IMR-90 (cell line): ENCODE measurements at regions not wholly inside any gene's neighbourhood (a gene's known extent, or its start where the extent isn't known, plus 50 kb on each side); places are given as distances from the start of the nearest gene placed in this dataset.

ENCODE experiments used
- ATAC-seq: fragments of 200-7000 bp; cut with Tn5 transposase; 2 replicates; pipeline ENCODE4 v1.9.1; 2020; ENCODE audit warnings: low read depth, mild to moderate bottlenecking, moderate library complexity
- BruUV-seq: library from RNA; stranded (reverse); fragments of 400-500 nt; replicated peaks from 2 replicates; lab custom pipeline; 2021; lab: Mats Ljungman, UMichigan
- CTCF ChIA-PET: fragments of 300-600 bp; formaldehyde crosslinking; extraction: SDS; loops from one replicate; lab custom pipeline; 2021; ENCODE audit warnings: antibody characterized with exemption; lab: Yijun Ruan, JAX
- POLR2A ChIA-PET: fragments of 300-600 bp; sonication (Branson Sonifier 250); formaldehyde crosslinking; loops from one replicate; lab custom pipeline; 2022; ENCODE audit warnings: antibody characterized with exemption; ENCODE audit not compliant: unreplicated experiment; lab: Charles Lee
- DNase-seq: peaks from one replicate; pipeline ENCODE4 v3.0.0; 2013
- H2AFZ ChIP-seq: replicated peaks from 2 replicates; pipeline ENCODE3; 2013; ENCODE audit warnings: low read length, mild to moderate bottlenecking; ENCODE audit not compliant: poor library complexity
- H2AK5ac ChIP-seq: 2 replicates; pipeline ENCODE4 v1.6.1; 2013; ENCODE audit warnings: low read depth, low read length, inconsistent platforms
- H2AK9ac ChIP-seq: replicated peaks from 2 replicates; pipeline ENCODE3; 2013; ENCODE audit warnings: mild to moderate bottlenecking, low read depth, low read length, moderate library complexity; ENCODE audit not compliant: poor library complexity
- H2BK120ac ChIP-seq: 2 replicates; pipeline ENCODE4 v1.6.1; 2013; ENCODE audit warnings: low read depth, low read length, inconsistent platforms
- H2BK15ac ChIP-seq: 3 replicates; pipeline ENCODE4 v1.6.1; 2013; ENCODE audit warnings: low read depth, low read length, inconsistent platforms
- H2BK20ac ChIP-seq: 2 replicates; pipeline ENCODE4 v1.6.1; 2013; ENCODE audit warnings: low read depth, mild to moderate bottlenecking, inconsistent platforms, low read length, moderate library complexity
- H2BK5ac ChIP-seq: 2 replicates; pipeline ENCODE4 v1.6.1; 2013; ENCODE audit warnings: mild to moderate bottlenecking, low read depth, low read length, inconsistent platforms; ENCODE audit not compliant: poor library complexity, severe bottlenecking
- H3K14ac ChIP-seq: replicated peaks from 2 replicates; pipeline ENCODE4 v1.6.1; 2013; ENCODE audit warnings: low read depth, low read length, inconsistent platforms
- H3K18ac ChIP-seq: 2 replicates; pipeline ENCODE4 v1.6.1; 2013; ENCODE audit warnings: low read depth, low read length, control low read depth
- H3K23ac ChIP-seq: 2 replicates; pipeline ENCODE4 v1.6.1; 2013; ENCODE audit warnings: low read depth, low read length, inconsistent platforms
- H3K27ac ChIP-seq: 2 replicates; pipeline ENCODE4 v1.5.1; 2013; ENCODE audit warnings: mild to moderate bottlenecking, control low read depth, low read length; ENCODE audit not compliant: insufficient read depth
- H3K27me3 ChIP-seq: 2 replicates; pipeline ENCODE4 v1.6.1; 2013; ENCODE audit warnings: low read length; ENCODE audit not compliant: control insufficient read depth, insufficient read depth
- H3K36me3 ChIP-seq: 2 replicates; pipeline ENCODE4 v1.6.1; 2013; ENCODE audit warnings: low read length, mixed read lengths; ENCODE audit not compliant: control insufficient read depth, insufficient read depth
- H3K4ac ChIP-seq: 2 replicates; pipeline ENCODE4 v1.6.1; 2013; ENCODE audit warnings: low read depth, low read length, inconsistent platforms
- H3K4me1 ChIP-seq: 2 replicates; pipeline ENCODE4 v1.6.1; 2013; ENCODE audit warnings: low read length, mixed read lengths; ENCODE audit not compliant: control insufficient read depth, insufficient read depth
- H3K4me2 ChIP-seq: 2 replicates; pipeline ENCODE4 v1.6.1; 2013; ENCODE audit warnings: low read depth, mild to moderate bottlenecking, control low read depth, low read length, moderate library complexity
- H3K4me3 ChIP-seq: 2 replicates; pipeline ENCODE4 v1.5.1; 2013; ENCODE audit warnings: low read depth, mild to moderate bottlenecking, control low read depth, low read length, moderate library complexity; ENCODE audit not compliant: insufficient read depth
- H3K56ac ChIP-seq: 2 replicates; pipeline ENCODE4 v1.6.1; 2013; ENCODE audit warnings: low read length, inconsistent platforms; ENCODE audit not compliant: insufficient read depth; ENCODE audit errors: extremely low read depth
- H3K79me1 ChIP-seq, 2 experiments: 2 replicates each; pipeline ENCODE4 v1.6.1; 2013; ENCODE audit warnings: low read length in 2 of 2, inconsistent platforms in 1 of 2, low read depth in 1 of 2
- H3K9ac ChIP-seq: 2 replicates; pipeline ENCODE4 v1.6.1; 2013; ENCODE audit warnings: low read depth, low read length, control low read depth
- H3K9me1 ChIP-seq: 2 replicates; pipeline ENCODE4 v1.6.1; 2013; ENCODE audit warnings: low read length, inconsistent platforms; ENCODE audit not compliant: insufficient read depth
- H3K9me3 ChIP-seq: 2 replicates; pipeline ENCODE4 v1.6.1; 2013; ENCODE audit warnings: low read length; ENCODE audit not compliant: control insufficient read depth, insufficient read depth
- H4K20me1 ChIP-seq: 2 replicates; pipeline ENCODE4 v1.6.1; 2013; ENCODE audit warnings: low read length, inconsistent platforms; ENCODE audit not compliant: insufficient read depth
- H4K5ac ChIP-seq: 2 replicates; pipeline ENCODE4 v1.6.1; 2013; ENCODE audit warnings: mild to moderate bottlenecking, low read depth, low read length, control low read depth
- H4K8ac ChIP-seq, 2 experiments: 2 replicates each; pipeline ENCODE4 v1.6.1; 2013; ENCODE audit warnings: low read depth in 2 of 2, low read length in 2 of 2, control low read depth in 1 of 2, inconsistent platforms in 1 of 2
- H4K91ac ChIP-seq: 2 replicates; pipeline ENCODE4 v1.6.1; 2013; ENCODE audit warnings: low read depth, low read length, inconsistent platforms; ENCODE audit not compliant: insufficient read depth
- BHLHE40 ChIP-seq: fragments of 150-350 bp; IDR thresholded peaks from 2 replicates; pipeline ENCODE4 v1.6.1; 2016; ENCODE audit warnings: mild to moderate bottlenecking, low read depth, low read length
- CTCF ChIP-seq: conservative IDR thresholded peaks from 2 replicates; pipeline ENCODE4 v1.5.1; 2012; ENCODE audit warnings: mild to moderate bottlenecking, low read depth, low read length, improper control_type of control experiment
- MAZ ChIP-seq: IDR thresholded peaks from 2 replicates; pipeline ENCODE4 v1.6.1; 2012; ENCODE audit warnings: low read depth, mild to moderate bottlenecking, low read length, improper control_type of control experiment, moderate library complexity, borderline replicate concordance
- MXI1 ChIP-seq: IDR thresholded peaks from 2 replicates; pipeline ENCODE4 v1.6.1; 2012; ENCODE audit warnings: low read depth, mild to moderate bottlenecking, low read length, moderate library complexity, borderline replicate concordance
- POLR2A ChIP-seq: IDR thresholded peaks from 2 replicates; pipeline ENCODE4 v1.6.1; 2012; ENCODE audit warnings: mild to moderate bottlenecking, low read depth, low read length
- RAD21 ChIP-seq: IDR thresholded peaks from 2 replicates; pipeline ENCODE4 v1.6.1; 2012; ENCODE audit warnings: low read length, improper control_type of control experiment
- USF2 ChIP-seq: fragments of 150-350 bp; IDR thresholded peaks from 2 replicates; pipeline ENCODE4 v1.6.1; 2017; ENCODE audit warnings: mild to moderate bottlenecking, antibody characterized with exemption, low read length, low read depth
- WGBS, 2 experiments: methylation state at CpG; one replicate each; pipeline versions ENCODE4 v1.1.5 to v1.1.7; 2013; ENCODE audit warnings: missing lambda C conversion rate in 2 of 2; ENCODE audit not compliant: insufficient read length in 1 of 2; ENCODE audit errors: extremely low coverage in 2 of 2; 5-methylcytosine and 5-hydroxymethylcytosine counted together
- dilution Hi-C: fragments of 300-500 bp; cut with HindIII; formaldehyde crosslinking; loops from one replicate; pipeline ENCODE4 v1.14.3; 2018; ENCODE audit warnings: low sequenced_read_pairs; ENCODE audit not compliant: unreplicated experiment
- in situ Hi-C: fragments of 300-500 bp; cut with MboI; formaldehyde crosslinking; loops from 3 replicates; pipeline ENCODE4 v1.14.3; 2019; ENCODE audit warnings: low sequenced_read_pairs, inconsistent platforms, mixed read lengths
- intact Hi-C: fragments of 100-400 bp; cut with micrococcal nuclease; formaldehyde crosslinking; loops from 2 replicates; pipeline ENCODE4 v1.10.0; 2022

GRCh38 chr1:96059276-96059675 is 662.3 kb upstream of the PTBP2 start:
- no peaks in the 10 kb centered on the region for H3K4me1 ChIP-seq
- no peak overlapping the region for H2AK5ac ChIP-seq
- H4K91ac ChIP-seq = no peak overlapping the region
- H4K8ac ChIP-seq = no peak overlapping the region
- no TSS peak for BruUV-seq
- H3K4me3 ChIP-seq = no peak overlapping the region
- H3K56ac ChIP-seq = no peak overlapping the region
- no peak for ATAC-seq
- H3K14ac ChIP-seq = no peak overlapping the region
- no peak overlapping the region for H2BK20ac ChIP-seq
- no peak for DNase-seq
- H3K18ac ChIP-seq = no peak overlapping the region
- no peak overlapping the region for H3K9ac ChIP-seq
- no peak overlapping the region for H3K27ac ChIP-seq
- no peak overlapping the region for H2AFZ ChIP-seq
- dilution Hi-C loops (no loop called here), in situ Hi-C loops (no loop called here), intact Hi-C loops (no loop called here)
- H3K23ac ChIP-seq = no peak overlapping the region
- H3K36me3 ChIP-seq = no peaks in the 10 kb centered on the region
- H4K20me1 ChIP-seq = no peaks in the 10 kb centered on the region
- H3K79me1 ChIP-seq = no peaks in the 10 kb centered on the region
- H2BK120ac ChIP-seq = no peak overlapping the region
- no CpG with 5 or more reads among the region's 1 CpG for WGBS, 2 experiments
- no peak overlapping the region for H4K5ac ChIP-seq
- POLR2A ChIA-PET = no interaction called here
- CTCF ChIA-PET = no interaction called here
- H3K4ac ChIP-seq = no peak overlapping the region
- H3K4me2 ChIP-seq = no peak overlapping the region
- H3K9me1 ChIP-seq = no peaks in the 10 kb centered on the region
- H2BK5ac ChIP-seq = no peak overlapping the region
- H3K27me3 ChIP-seq = no peaks in the 10 kb centered on the region
- TF ChIP-seq BHLHE40 = no peak
- TF ChIP-seq RAD21 = no peak
- no peak for TF ChIP-seq MXI1
- TF ChIP-seq POLR2A = no peak
- TF ChIP-seq CTCF = no peak
- no peak for TF ChIP-seq MAZ
- TF ChIP-seq USF2 = no peak
- no peaks in the 10 kb centered on the region for H3K9me3 ChIP-seq
- H2AK9ac ChIP-seq = no peak overlapping the region
- no peak overlapping the region for H2BK15ac ChIP-seq
